ENCODE measurements at regions not wholly inside any gene's neighbourhood (a gene's known extent, or its start where the extent isn't known, plus 50 kb on each side); places are given as distances from the start of the nearest gene placed in this dataset.

- DNase-seq (ENCODE audit: low read depth), result no peak
These were observed 202.3 kb downstream of the TENT4A start for GRCh38 chr5:6915574-6915973.

DNA sequence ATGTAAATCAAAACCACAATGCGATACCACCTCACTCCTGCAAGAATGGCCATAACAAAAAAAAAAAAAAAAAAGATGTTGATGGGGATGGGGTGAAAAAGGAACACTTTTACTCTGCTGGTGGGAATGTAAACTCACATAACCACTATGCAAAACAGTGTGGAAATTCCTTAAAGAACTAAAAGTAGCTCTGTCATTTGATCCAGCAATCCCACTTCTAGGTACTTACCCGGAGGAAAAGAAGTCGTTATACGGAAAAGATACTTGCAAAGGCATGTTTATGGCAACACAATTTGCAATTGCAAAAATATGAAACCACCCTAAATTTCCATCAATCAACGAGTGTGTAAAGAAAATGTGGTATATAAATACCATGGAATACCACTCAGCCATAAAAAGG is 205.0 kb downstream of the TENT4A start:
- no peak for DNase-seq (ENCODE audit: low read depth)

DNA sequence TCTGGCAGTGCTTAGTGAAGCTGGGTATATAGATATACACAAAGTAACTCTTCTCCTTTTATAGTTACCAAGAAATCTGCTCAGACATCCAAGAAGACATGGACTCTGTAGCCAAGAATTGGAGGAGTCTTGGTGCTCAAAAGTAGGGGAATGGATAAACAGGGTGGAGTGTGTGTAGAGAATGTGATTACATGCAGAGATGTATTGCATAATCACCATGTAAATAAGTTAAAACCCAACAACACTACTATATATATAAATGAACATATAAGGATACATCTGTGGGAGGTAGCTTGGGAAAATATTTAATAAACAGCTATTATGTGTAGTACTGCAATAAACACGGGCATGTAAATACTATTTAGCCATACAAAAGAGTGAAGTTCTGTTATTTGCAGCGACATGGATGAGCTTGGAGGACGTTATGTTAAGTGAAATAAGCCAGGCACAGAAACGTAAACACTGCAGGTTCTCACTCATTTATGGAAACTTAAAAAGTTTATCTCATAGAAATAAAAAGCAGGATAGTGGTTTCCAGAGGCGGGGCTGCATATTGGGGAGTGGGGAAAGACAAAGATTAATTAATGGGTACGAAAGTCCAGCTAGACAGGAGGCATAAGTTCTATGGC is 207.5 kb downstream of the TENT4A start:
- DNase-seq (ENCODE audit: low read depth), result no peak

DNA sequence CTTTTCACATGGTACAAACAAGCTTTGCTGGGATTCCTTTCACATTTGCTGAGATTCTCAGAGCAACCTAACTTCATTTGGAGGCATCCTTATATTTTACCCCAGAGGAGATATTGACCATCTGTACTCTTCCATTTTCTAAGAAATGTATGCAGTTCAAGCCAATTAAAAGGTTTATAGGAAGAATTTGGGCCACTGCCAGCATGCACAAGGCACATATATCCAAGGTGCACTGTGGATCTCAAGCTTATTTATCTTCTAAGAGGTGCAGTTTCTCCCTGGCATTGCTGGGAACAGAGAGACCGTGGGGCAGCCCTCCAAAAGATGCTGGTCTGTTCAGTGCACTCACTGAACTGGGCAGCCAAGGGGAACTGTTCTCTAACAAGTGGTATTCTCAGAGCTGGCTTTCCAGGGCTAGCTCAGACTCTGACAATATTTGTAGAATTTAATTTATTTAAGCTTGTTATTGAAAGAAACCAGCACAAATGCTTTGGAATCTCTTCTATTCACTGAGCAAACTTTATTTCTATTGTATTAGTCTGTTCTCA is 213.3 kb downstream of the TENT4A start:
- DNase-seq (ENCODE audit: low read depth), result no peak

- DNase-seq (ENCODE audit: low read depth), result no peak
These were observed 222.8 kb downstream of the TENT4A start for GRCh38 chr5:6936031-6936430.

DNA sequence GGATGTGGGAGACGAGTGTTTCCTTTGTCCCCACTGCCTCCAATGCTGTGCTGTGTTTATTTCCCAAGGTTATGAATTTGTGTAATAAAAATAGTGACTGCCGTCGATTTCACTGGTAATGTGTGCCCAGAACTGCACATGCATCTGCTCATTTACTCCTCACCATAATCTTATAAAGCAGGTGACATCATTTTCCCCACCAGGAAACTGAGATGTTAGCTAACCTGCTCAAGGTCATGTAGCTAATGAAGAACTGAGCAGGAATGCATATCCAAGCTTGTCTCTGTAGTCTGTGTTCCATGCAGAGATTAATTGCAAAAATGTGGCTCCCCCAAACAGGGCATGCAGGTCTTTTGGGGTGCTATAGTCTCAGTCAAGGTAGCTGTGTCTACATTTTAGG is 224.4 kb downstream of the TENT4A start:
- DNase-seq (ENCODE audit: low read depth), result no peak

GRCh38 chr5:6941631-6942030 is 228.4 kb downstream of the TENT4A start:
- no peak for DNase-seq (ENCODE audit: low read depth)

DNA sequence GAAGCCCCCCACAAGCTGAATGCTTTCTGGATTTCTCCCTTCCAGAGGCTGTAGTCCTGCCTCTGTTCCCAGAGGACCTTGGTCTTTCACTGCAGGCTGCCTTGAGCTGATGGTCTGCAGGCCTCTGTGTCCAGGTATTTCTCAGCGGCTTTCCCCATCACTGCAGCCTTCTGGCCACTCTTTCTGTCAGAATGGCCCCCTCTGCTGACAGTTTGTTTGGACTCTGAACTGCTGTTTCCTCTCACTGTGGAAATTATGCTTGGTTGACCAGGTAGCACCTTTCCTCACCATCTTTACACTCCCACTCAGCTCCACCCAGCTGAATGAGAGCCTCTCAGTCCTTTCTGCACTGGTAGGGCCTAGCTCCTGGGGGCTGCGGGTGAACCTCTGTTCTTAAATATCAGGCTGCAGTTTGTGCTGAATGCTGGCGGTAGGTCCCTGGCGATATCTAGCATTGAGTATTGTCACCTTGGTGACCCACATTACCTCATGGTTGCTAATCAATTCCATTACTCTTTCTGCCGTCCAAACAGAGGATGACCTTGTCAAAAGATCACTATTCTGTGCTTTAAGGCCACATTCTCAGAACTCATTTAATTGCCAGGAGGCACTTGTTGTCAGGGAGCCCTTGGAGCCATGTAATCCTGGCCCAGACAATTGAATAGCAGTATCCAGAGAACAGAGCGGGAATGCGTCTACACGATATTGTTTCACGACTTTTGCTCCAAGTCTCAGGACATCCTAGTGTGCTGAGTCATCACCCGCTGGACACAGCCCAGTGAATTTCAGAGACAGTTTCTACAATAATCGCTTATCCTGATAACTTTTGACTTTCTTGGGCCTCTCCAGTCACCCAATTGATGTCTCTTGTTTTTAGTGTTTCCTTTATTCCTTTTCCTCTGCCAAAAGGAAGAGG is 230.2 kb downstream of the TENT4A start:
- DNase-seq (ENCODE audit: low read depth), result peak; percentile 20

GRCh38 chr5:6948562-6948961 is 235.3 kb downstream of the TENT4A start:
- DNase-seq (ENCODE audit: low read depth), result no peak

GRCh38 chr5:6949230-6949629 is 236.0 kb downstream of the TENT4A start:
- no peak for DNase-seq (ENCODE audit: low read depth)

DNA sequence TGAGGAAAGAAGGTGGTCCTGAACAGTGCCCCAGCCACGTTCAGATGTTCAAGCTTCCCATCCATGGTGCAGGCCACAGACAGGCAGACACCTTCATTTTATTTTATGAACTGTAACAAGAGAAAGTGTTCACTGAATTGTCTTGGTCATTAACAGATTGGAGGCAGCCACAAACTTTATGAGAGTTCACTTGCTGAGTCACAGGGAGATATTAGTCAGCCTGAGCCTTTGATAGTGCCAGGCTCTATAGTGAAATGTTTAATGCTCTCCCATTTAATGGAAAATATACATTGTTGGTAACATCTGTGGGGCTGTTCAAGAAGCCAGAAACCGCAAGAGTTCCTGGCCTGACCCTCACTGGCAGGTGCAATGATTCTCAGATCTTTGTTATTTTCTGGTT is 237.0 kb downstream of the TENT4A start:
- peak; percentile 72 for DNase-seq (ENCODE audit: low read depth)

DNA sequence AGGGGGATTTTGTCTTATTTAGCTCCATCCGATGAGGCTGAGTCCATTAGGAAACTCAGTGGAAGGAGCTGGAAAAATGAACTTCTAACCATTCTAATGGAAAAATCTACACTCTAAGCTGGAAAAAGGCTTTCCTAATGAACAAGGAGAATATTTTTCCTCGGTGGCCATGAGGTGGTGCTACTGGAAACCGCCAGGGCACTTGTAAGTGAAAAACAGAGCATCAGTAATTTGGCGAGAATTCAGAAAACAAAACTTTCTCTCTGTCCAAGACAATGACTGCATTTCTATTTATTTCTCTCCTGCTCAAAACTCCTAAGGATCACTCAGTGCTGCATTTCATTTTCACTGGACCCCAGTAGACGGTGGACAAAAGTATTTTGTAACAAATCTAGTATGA is 237.6 kb downstream of the TENT4A start:
- DNase-seq (ENCODE audit: low read depth), result no peak

DNA sequence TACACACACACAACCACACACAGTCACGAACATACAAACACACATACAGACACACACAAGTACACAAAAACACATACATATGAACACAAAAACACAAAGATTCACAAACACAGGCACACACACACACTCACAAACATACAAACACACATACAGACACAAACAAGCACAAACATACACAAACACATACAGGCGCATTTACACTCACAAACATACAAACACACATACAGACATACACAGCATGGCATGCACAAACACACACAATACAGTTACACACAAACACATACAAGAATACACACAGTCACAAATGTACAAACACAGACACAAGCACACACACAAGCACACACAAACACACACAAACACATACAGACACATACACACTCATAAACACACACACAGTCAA is 247.9 kb downstream of the TENT4A start:
- no peak for DNase-seq (ENCODE audit: low read depth)

DNA sequence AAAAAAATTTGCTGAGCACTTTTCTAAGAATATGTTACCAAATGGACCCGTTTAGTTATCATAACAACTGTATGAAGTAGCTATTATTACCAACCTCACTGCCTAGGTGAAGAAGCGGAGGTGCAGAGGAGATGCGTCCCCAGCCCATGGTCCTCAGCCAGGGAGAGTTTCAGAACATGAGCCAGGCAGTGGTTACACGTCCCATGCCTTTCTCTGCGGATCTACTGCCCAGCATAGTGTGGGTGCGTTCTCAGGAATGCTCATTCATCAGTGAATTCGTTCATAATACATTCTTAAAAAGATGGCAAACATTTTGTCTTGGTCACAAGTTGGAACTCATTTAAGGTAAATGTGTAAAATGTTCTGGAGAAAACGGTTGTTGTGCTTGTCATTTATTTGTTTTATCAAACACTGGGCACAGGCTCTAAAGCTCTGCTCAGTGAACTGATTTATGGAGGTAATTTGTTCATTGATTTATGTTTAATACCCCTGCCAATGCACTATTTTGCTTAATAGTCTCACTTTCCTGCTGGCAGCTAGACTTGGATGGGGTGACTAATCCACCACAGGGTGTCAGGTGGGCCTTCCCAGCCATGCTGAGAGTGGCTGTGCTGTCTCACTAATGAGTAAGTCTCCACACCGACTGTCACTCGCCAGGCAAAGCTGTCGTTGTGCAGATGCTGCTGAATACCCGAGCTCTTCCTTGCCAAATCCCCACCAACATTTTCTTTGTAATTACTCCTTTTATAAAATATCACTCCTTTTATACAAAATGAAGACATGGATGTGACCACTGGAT is 248.8 kb downstream of the TENT4A start:
- peak; percentile 78 for DNase-seq (ENCODE audit: low read depth)

GRCh38 chr5:6976971-6977370 is 263.7 kb downstream of the TENT4A start:
- no peak for DNase-seq (ENCODE audit: low read depth)

DNA sequence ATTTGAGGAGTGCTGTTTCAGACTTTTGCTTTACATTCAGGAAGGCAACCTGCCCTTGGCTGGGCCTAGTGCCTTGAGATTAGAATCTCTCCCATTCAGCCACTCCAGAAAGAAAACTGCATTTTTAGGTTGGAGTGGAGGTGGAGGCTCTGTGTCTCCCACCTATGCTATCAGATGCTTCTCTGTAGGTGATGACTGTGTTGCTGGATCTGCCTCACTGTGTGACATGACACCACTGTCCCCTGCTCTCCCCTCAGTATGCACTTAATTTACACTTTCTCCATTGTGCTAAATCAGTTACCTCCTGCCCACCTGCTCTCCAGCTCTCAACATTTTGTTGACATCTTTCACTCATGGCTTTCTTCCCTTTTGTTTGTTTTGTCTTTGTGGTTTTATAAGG is 265.8 kb downstream of the TENT4A start:
- no peak for DNase-seq (ENCODE audit: low read depth)

GRCh38 chr5:6989230-6989629 is 276.0 kb downstream of the TENT4A start:
- no peak for DNase-seq (ENCODE audit: low read depth)

DNA sequence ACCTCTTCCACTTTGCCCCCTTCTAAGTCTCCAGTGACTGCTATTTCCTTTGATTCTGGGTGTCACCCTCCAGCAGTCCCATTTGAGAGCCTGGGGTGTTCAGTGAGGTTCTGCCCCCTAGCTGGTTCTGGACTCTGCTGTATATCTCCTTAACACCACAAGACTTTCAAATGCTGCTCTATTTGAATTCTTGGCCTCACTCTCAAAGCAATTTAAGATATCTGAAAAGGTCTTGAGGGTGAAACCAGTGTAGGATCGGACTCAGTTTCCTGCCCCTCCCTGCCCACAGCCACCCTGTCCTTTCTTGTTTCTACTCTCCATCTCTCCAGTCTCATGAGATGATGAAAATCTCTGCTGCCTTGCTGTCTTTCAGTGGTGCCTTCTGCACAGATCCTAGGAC is 280.9 kb downstream of the TENT4A start:
- DNase-seq (ENCODE audit: low read depth), result no peak

DNA sequence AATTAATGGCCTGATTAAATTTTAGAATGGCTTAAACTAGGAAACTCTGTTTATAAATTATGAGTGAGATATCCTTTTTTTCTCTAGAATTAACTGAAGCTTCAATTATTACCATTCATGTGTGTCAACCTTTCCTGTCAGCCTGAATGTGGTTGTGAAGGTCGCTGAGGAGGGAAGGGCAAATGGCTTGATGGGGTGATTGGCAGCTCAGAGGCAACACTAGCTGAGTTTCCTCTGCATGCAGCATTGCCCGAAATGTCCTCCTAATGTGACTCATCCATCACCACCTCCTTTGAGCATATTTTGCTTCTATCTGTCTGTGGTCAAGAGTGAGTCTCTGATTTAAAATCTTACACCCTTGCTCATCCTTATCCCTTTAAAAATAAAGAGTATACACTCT is 281.9 kb downstream of the TENT4A start:
- peak; percentile 34 for DNase-seq (ENCODE audit: low read depth)

GRCh38 chr5:7000310-7000709 is 287.1 kb downstream of the TENT4A start:
- no peak for DNase-seq (ENCODE audit: low read depth)

GRCh38 chr5:7010591-7010990 is 297.4 kb downstream of the TENT4A start:
- no peak for DNase-seq (ENCODE audit: low read depth)

GRCh38 chr5:7012057-7012456 is 298.8 kb downstream of the TENT4A start:
- no peak for DNase-seq (ENCODE audit: low read depth)

Measured in Daoy (cell line).